ENCODE measurements at regions not wholly inside any gene's neighbourhood (a gene's known extent, or its start where the extent isn't known, plus 50 kb on each side); places are given as distances from the start of the nearest gene placed in this dataset.

- Mint-ChIP-seq H3K9me3 (peaks cover 0 to 6% (median 3%) of the 10 kb centered on the region in 7 donors), H3K27me3 (ENCODE audit: low read depth in 3 of 3) (peaks cover 0 to 1% (median 0%) of the 10 kb centered on the region in 3 donors), H3K36me3 (no peaks in the 10 kb centered on the region), H3K4me1 (no peaks in the 10 kb centered on the region), H3K27ac (no peak overlapping the region), H3K4me3 (no peak overlapping the region)
- DNase-seq, result no peak
- Histone ChIP-seq H4K20me1 (ENCODE audit: insufficient read depth, low read length) (no peaks in the 10 kb centered on the region), H3K9ac (ENCODE audit: insufficient read depth, low read length, poor library complexity, severe bottlenecking) (no peak overlapping the region), H3K79me2 (ENCODE audit: insufficient read depth, low read length) (no peaks in the 10 kb centered on the region), H3K9me3 (replicated peaks in 1 of 2; ENCODE audit: control insufficient read depth in 1 of 2, insufficient read depth in 1 of 2, low read length in 2 of 2) (no peaks in the 10 kb centered on the region), H3K4me1 (ENCODE audit: control insufficient read depth in 1 of 2, insufficient read depth in 2 of 2, low read length in 2 of 2) (no peaks in the 10 kb centered on the region), H2AFZ (ENCODE audit: insufficient read depth, low read depth, low read length, poor library complexity, severe bottlenecking) (no peak overlapping the region), H3K36me3 (replicated peaks in 1 of 2; ENCODE audit: control insufficient read depth in 1 of 2, insufficient read depth in 2 of 2, low read length in 2 of 2) (no peaks in the 10 kb centered on the region), H3K4me3 (replicated peaks in 1 of 3; ENCODE audit: low read depth in 2 of 3, low read length in 3 of 3) (no peak overlapping the region), H3K4me2 (replicated peaks; ENCODE audit: extremely low read depth, low read length, poor library complexity, severe bottlenecking) (no peak overlapping the region), H3K27me3 (ENCODE audit: control insufficient read depth in 2 of 2, insufficient read depth in 2 of 2, low read length in 2 of 2) (peaks cover 0 to 2% of the 10 kb centered on the region in 2 donors), H3K27ac (ENCODE audit: low read depth in 1 of 2, low read length in 2 of 2) (no peak overlapping the region)
- no peak for TF ChIP-seq CTCF (IDR thresholded peaks at IDR 0.05)
- 87% methylated on average over 17 of the region's 22 CpGs for WGBS (ENCODE audit: insufficient coverage)
- intact Hi-C loops (cut with micrococcal nuclease), result no loop called here
These were observed 318.6 kb upstream of the DIO3 start for GRCh38 chr14:101242442-101243385.

- Histone ChIP-seq H3K9ac (ENCODE audit: insufficient read depth, low read length, poor library complexity, severe bottlenecking) (no peak overlapping the region), H3K79me2 (ENCODE audit: insufficient read depth, low read length) (no peaks in the 10 kb centered on the region), H3K36me3 (replicated peaks in 1 of 2; ENCODE audit: control insufficient read depth in 1 of 2, insufficient read depth in 2 of 2, low read length in 2 of 2) (no peaks in the 10 kb centered on the region), H4K20me1 (ENCODE audit: insufficient read depth, low read length) (no peaks in the 10 kb centered on the region), H3K4me3 (replicated peaks in 1 of 3; ENCODE audit: low read depth in 2 of 3, low read length in 3 of 3) (no peak overlapping the region), H3K9me3 (replicated peaks in 1 of 2; ENCODE audit: control insufficient read depth in 1 of 2, insufficient read depth in 1 of 2, low read length in 2 of 2) (no peaks in the 10 kb centered on the region), H2AFZ (ENCODE audit: insufficient read depth, low read depth, low read length, poor library complexity, severe bottlenecking) (no peak overlapping the region), H3K27ac (ENCODE audit: low read depth in 1 of 2, low read length in 2 of 2) (no peak overlapping the region), H3K4me2 (replicated peaks; ENCODE audit: extremely low read depth, low read length, poor library complexity, severe bottlenecking) (no peak overlapping the region), H3K4me1 (ENCODE audit: control insufficient read depth in 1 of 2, insufficient read depth in 2 of 2, low read length in 2 of 2) (no peaks in the 10 kb centered on the region), H3K27me3 (ENCODE audit: control insufficient read depth in 2 of 2, insufficient read depth in 2 of 2, low read length in 2 of 2) (peaks cover 0 to 2% of the 10 kb centered on the region in 2 donors)
- TF ChIP-seq CTCF (IDR thresholded peaks at IDR 0.05), result no peak
- no peak overlapping the region for H3K4me3 Mint-ChIP-seq
- H3K4me1 Mint-ChIP-seq, result no peaks in the 10 kb centered on the region
- peaks cover 0 to 6% (median 3%) of the 10 kb centered on the region in 7 donors for H3K9me3 Mint-ChIP-seq
- no peak overlapping the region for H3K27ac Mint-ChIP-seq
- peaks cover 0 to 2% (median 2%) of the 10 kb centered on the region in 3 donors for H3K27me3 Mint-ChIP-seq (ENCODE audit: low read depth in 3 of 3)
- H3K36me3 Mint-ChIP-seq, result no peaks in the 10 kb centered on the region
- intact Hi-C loops (cut with micrococcal nuclease), result no loop called here
- DNase-seq, result no peak
- WGBS (ENCODE audit: insufficient coverage), result 99% methylated on average over 10 of the region's 19 CpGs
These were observed 317.5 kb upstream of the DIO3 start for GRCh38 chr14:101243587-101244338.

Measured in CD14-positive monocyte (primary cell).